Activated CD8-positive, alpha-beta memory T cell treated with anti-CD3 and anti-CD28 coated beads for 1 hour (primary cell): ENCODE measurements at regions not wholly inside any gene's neighbourhood (a gene's known extent, or its start where the extent isn't known, plus 50 kb on each side); places are given as distances from the start of the nearest gene placed in this dataset.

Experiments
- DNase-seq, 2 donors: peaks; one replicate each; pipeline ENCODE4 v3.0.0-alpha.2; 2020; ENCODE audit warnings: low read depth in 1 of 2; ENCODE audit errors: extremely low read depth in 1 of 2

DNA sequence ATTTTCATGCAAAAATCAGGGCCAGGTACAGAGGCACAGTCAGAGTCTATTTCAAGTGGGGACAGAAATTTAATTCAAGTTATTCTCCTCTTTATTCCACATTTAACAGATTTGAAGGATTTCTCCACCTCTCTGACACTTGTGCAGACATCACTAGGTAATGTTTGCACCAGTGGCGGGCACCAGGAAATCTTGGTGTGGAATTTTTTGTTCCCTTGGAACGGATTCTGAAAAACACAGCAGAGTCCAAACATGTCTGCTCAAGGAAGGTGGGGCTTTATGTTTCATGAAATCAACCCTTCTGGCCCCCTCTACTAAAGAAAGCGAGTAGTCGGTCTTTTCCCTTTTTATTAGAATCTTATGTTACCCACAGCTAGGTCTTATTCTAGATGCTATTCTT, 271.2 kb upstream of the MDFIC2 start:
- no peak for DNase-seq

DNA sequence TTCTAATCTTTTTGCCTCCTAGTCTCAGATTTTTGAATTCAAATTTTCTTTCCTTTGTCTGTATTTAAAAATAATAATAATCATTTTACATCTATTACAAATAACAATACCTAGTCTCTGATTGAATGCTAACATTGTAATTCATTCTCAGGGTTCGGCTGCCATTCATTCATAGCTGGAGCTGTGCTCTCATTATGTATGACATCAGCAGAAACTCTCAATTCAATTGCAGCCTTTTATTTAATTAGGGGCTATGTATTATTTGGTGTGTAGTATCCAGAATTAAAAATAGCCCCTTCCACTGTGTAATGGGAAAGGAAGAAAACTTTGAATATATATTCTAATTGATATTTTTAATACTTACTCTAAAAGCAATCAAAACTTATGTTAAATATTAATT, 270.4 kb upstream of the MDFIC2 start:
- no peak for DNase-seq

DNA sequence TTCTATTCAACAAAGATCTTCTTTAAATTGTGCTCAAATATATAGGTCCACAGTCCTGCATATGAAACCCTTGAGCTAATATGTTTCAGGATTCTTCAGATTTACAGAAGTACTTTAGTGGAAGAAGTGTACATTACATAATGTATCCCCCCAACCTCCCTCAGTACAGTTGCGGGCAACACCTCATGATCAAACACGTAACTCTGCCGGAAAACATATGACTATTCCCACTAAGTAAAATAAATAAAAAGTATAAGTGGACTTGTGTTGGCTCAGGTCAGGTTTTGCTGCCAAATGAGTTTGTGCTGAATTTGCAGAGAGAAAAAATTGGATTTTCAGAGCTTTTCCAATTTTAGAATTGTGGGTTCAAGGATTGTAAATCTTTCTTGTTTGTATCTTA, 267.6 kb upstream of the MDFIC2 start:
- DNase-seq: no peak

DNA sequence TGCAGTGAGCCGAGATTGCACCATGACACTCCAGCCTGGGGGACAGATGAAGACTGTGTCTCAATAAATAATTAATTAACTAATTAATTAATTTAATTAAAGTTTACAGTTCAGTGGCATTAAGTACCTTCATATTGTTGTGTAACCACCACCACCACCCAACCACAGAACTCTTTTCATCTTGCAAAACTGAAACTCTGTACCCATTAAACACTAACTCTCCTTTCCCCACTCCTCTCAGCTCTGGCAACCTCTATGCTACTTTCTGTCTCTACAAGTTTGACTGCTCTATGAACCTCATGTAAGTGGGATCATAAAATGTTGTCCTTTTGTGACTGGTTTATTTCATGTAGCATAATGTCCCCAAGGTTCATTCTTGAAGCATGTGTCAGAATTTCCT, 259.3 kb upstream of the MDFIC2 start:
- no peak for DNase-seq

DNA sequence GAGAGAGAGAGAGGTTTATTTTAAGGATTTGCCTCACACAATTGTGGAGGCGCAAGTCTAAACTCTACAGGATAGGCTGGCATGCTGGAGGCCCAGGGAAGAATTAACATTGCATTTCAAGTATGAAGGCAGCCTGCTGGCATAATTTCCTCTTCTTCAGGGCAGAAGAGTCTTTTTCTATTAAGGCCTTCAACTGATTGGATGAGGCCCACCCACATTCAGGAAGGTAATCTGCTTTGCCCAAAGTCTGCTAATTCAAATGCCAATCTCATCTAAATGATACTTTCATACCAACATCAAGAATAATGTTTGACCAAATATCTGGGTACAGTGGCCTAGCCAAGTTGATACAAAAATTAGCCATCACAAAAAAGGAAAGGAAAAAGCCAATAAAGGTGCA, 258.1 kb upstream of the MDFIC2 start:
- no peak for DNase-seq

GRCh38 chr3:70568626-70569025, 256.2 kb upstream of the MDFIC2 start:
- no peak for DNase-seq

DNA sequence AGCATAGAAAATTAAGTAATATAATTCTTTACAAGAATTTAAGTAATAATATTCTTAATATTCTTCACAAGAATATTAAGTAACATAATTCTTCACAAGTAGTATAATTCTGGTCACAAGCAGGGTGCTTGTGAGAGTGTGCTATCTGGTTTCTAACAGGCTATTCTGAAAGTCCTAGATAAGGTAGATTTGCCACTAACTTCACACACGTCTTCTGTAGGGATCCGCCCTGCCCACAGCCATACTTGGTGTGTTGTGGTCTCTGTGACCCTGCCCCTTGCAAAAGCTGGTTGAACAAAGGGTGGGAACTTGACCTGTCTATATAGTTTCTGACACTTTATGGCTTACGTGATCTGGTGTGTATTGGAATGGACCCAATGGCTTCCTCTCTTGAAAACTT, 253.4 kb upstream of the MDFIC2 start:
- DNase-seq: no peak

GRCh38 chr3:70564552-70564951, 252.1 kb upstream of the MDFIC2 start:
- no peak for DNase-seq

DNA sequence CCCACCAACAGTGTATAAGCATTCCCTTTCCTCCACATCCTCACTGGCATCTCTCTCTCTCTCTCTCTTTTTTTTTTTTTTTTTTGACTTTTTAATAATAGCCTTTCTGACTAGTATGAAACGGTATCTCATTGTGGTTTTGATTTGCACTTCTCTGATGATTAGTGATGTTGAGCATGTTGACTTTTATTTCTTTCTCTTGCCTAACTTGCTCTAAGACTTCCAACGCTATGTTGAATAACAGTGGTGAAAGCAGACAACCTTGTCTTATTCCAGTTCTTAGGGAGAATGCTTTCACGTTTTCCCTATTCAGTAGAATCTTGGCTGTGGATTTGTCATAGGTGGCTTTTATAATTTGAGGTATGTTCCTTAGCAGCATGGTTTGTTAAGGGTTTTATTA, 249.4 kb upstream of the MDFIC2 start:
- DNase-seq: no peak

DNA sequence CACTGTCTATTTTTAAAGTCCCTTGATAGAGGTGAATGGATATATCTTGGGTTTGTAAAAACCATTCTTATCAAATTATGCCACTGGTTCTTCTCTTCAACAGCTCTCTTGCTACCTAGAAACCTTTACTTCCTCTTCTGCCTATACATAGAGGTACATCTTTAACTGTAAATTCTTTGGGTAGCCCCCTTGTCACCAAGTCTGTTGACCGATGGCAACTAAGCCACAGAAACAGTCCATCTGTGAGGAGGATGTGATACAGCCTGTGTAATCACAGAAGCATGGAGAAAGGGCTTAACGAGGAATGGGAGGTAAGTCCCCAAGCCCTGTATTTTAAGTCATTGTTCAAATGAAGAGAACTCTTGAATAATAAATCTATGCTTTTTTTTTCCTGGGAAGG, 246.5 kb upstream of the MDFIC2 start:
- DNase-seq: no peak

DNA sequence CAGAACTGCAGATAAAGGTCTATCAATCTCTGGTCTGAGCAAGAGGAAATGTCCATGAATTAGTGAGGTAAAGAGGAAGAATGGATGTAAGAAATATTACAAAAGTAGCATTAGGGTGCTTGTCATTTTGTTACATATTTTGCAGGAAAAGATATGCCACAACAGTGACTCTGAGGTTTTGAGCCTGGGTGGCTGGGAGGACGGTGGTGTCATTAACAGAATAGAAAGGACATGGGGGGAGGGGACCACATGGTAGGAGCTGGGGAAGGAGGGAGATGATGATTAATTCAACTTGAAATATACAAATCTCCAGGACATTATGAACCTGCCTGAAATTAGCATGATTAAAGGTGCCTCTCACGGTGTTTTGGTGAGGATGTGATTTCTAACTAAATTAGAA, 245.5 kb upstream of the MDFIC2 start:
- no peak for DNase-seq

DNA sequence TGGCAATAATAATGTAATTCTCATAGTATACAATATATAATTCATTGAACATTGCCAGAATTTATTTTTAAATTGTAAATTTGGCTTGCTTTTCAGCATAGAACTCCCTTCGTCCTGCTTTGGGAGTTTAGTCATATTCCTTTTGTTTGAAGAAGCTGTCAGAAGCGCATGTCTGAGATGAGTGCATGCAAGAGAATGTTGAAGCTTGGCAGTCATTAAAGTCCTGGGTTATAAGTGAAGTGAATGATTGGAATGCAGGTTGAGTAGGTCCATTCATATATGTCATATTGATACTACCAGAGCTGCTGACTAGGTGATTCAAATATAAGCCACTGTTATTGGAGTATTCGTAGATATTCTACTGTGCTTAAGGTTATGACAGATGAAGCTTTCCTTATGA, 243.6 kb upstream of the MDFIC2 start:
- no peak for DNase-seq

GRCh38 chr3:70554170-70554569, 241.7 kb upstream of the MDFIC2 start:
- DNase-seq: no peak

DNA sequence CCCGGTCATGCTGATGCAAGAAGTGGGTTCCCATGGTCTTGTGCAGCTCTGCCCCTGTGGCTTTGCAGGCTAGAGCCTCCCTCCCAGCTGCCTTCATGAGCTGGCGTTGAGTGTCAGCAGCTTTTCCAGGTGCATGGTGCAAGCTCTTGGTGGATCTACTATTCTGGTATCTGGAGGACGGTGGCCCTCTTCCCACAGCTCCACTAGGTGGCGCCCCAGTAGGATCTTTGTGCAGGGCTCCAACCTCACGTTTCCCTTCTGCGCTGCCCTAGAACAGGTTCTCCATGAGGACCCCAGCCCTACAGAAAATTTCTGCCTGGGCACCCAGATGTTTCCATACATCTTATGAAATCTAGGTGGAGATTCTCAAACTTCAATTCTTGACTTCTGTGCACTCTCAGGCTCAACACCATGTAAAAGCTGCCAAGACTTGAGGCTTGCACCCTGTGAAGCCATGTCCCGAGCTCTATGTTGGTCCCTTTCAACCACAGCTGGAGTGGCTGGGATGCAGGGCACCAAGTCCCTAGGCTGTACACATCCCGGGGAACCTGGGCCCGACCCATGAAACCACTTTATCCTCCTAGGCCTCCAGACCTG, 238.4 kb upstream of the MDFIC2 start:
- peak; percentile 24 to 61 for DNase-seq

- no peak for DNase-seq
Measured at GRCh38 chr3:70546679-70547078, 234.2 kb upstream of the MDFIC2 start.

- no peak for DNase-seq
Measured at GRCh38 chr3:70543493-70543892, 231.1 kb upstream of the MDFIC2 start.

- no peak for DNase-seq
Measured at GRCh38 chr3:70539908-70540307, 227.5 kb upstream of the MDFIC2 start.

- no peak for DNase-seq
Measured at GRCh38 chr3:70532806-70533205, 220.4 kb upstream of the MDFIC2 start.

DNA sequence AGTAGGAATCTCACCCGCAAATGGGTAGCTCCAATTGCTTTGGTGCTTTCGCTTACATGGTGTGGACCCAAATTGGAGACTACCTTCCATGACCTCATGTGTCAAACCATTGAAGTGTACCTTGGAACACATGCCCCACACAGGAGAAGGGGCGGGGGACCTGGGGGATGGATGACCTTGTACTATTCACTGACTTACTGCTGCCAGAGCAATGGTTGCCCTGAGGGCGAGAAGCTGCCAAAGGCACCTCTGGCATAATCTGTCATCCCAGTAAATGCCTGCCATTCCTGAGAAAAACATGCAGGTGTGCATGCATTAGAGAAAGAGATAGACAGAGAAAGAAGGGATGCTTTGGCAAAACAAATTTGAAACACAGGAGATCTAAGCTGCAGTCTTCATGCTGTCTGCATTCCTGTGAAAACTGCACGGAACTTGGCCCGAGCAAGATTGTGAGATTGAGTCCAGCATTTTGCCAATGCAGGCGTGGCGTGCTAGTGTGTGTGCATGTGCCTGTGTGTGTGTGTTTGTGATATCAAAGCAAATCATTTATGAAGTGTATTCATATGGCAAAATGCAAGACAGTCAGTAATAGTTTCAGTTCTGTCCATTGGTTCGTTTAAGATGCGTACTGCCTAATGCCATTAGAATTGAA, 219.5 kb upstream of the MDFIC2 start:
- no peak for DNase-seq

DNA sequence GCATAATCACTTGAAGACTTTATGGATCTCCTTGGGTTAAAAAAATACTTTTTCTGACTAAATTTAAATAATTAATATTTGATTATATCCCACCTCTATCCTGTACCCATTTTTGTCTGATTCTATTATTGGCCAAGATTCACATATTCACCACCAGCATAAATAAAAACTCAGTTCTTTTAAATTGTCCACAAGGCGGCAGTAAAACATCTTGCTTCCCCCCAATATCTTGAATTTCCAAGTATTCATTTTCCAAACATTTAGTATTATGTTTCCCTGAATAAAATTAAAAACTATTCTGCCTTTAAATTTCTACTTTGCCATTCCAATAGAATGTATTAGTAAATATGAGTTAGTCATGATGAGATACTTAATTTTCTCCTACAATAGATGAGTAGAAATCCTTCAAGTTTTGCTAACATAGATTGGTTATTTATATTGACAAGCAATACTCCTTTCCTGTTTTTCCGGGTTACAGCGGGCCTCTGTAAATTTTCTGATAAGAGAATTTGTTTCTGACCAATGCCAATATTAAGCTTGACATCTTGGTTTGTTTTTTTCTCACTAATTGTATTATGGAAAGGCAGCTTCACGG, 218.7 kb upstream of the MDFIC2 start:
- DNase-seq: no peak

GRCh38 chr3:70530626-70531025, 218.2 kb upstream of the MDFIC2 start:
- no peak for DNase-seq

GRCh38 chr3:70527026-70527425, 214.6 kb upstream of the MDFIC2 start:
- DNase-seq: no peak
